ENCODE measurements at regions not wholly inside any gene's neighbourhood (a gene's known extent, or its start where the extent isn't known, plus 50 kb on each side); places are given as distances from the start of the nearest gene placed in this dataset.

- no peaks in the 10 kb centered on the region for H3K9me3 ChIP-seq (ENCODE audit: control insufficient read depth, insufficient read depth, low read length)
- no peak overlapping the region for H3K4me3 ChIP-seq (ENCODE audit: low read length)
- no peaks in the 10 kb centered on the region for H3F3A ChIP-seq (ENCODE audit: control insufficient read depth, insufficient read depth)
- no peaks in the 10 kb centered on the region for H3K79me2 ChIP-seq (ENCODE audit: control insufficient read depth, low read length)
- no peaks in the 10 kb centered on the region for H3K4me1 ChIP-seq (ENCODE audit: control insufficient read depth, low read length)
- H3K4me2 ChIP-seq (ENCODE audit: low read length): no peak overlapping the region
- TF ChIP-seq CTCF (IDR thresholded peaks at IDR 0.05; ENCODE audit: low read depth, low read length, poor library complexity, severe bottlenecking) (no peak), EZH2phosphoT487 (IDR thresholded peaks at IDR 0.05; ENCODE audit: borderline replicate concordance, low read length) (no peak)
- H3K9me2 ChIP-seq (replicated peaks; ENCODE audit: control insufficient read depth, low read length): no peaks in the 10 kb centered on the region
- H3K27me3 ChIP-seq (ENCODE audit: control insufficient read depth, low read length): no peaks in the 10 kb centered on the region
- no peak overlapping the region for H3K27ac ChIP-seq (ENCODE audit: low read depth, low read length)
- H3K36me3 ChIP-seq (ENCODE audit: control insufficient read depth, low read length): no peaks in the 10 kb centered on the region
- H4K20me1 ChIP-seq (ENCODE audit: control insufficient read depth, insufficient read depth, low read depth, low read length): no peaks in the 10 kb centered on the region
Measured at GRCh38 chr11:112615891-112616290, 345.3 kb upstream of the NCAM1 start.

- no peak overlapping the region for H3K27ac ChIP-seq (ENCODE audit: low read depth, low read length)
- H3K79me2 ChIP-seq (ENCODE audit: control insufficient read depth, low read length): no peaks in the 10 kb centered on the region
- H3K4me1 ChIP-seq (ENCODE audit: control insufficient read depth, low read length): no peaks in the 10 kb centered on the region
- H3K9me2 ChIP-seq (replicated peaks; ENCODE audit: control insufficient read depth, low read length): no peaks in the 10 kb centered on the region
- no peaks in the 10 kb centered on the region for H3K27me3 ChIP-seq (ENCODE audit: control insufficient read depth, low read length)
- H3K4me2 ChIP-seq (ENCODE audit: low read length): no peak overlapping the region
- H3K9me3 ChIP-seq (ENCODE audit: control insufficient read depth, insufficient read depth, low read length): no peaks in the 10 kb centered on the region
- H3F3A ChIP-seq (ENCODE audit: control insufficient read depth, insufficient read depth): no peaks in the 10 kb centered on the region
- no peaks in the 10 kb centered on the region for H4K20me1 ChIP-seq (ENCODE audit: control insufficient read depth, insufficient read depth, low read depth, low read length)
- TF ChIP-seq CTCF (IDR thresholded peaks at IDR 0.05; ENCODE audit: low read depth, low read length, poor library complexity, severe bottlenecking): no peak
- no peak for TF ChIP-seq EZH2phosphoT487 (IDR thresholded peaks at IDR 0.05; ENCODE audit: borderline replicate concordance, low read length)
- no peak overlapping the region for H3K4me3 ChIP-seq (ENCODE audit: low read length)
- no peaks in the 10 kb centered on the region for H3K36me3 ChIP-seq (ENCODE audit: control insufficient read depth, low read length)
Measured at GRCh38 chr11:112616327-112617097, 344.7 kb upstream of the NCAM1 start.

- Histone ChIP-seq H3K79me2 (ENCODE audit: control insufficient read depth, low read length) (no peaks in the 10 kb centered on the region), H3K27me3 (ENCODE audit: control insufficient read depth, low read length) (no peaks in the 10 kb centered on the region), H3F3A (ENCODE audit: control insufficient read depth, insufficient read depth) (no peaks in the 10 kb centered on the region), H3K9me3 (ENCODE audit: control insufficient read depth, insufficient read depth, low read length) (no peaks in the 10 kb centered on the region), H3K4me3 (ENCODE audit: low read length) (no peak overlapping the region), H3K27ac (ENCODE audit: low read depth, low read length) (no peak overlapping the region), H3K4me2 (ENCODE audit: low read length) (no peak overlapping the region), H4K20me1 (ENCODE audit: control insufficient read depth, insufficient read depth, low read depth, low read length) (no peaks in the 10 kb centered on the region), H3K4me1 (ENCODE audit: control insufficient read depth, low read length) (no peaks in the 10 kb centered on the region), H3K36me3 (ENCODE audit: control insufficient read depth, low read length) (no peaks in the 10 kb centered on the region), H3K9me2 (replicated peaks; ENCODE audit: control insufficient read depth, low read length) (no peaks in the 10 kb centered on the region)
- no peak for TF ChIP-seq CTCF (IDR thresholded peaks at IDR 0.05; ENCODE audit: low read depth, low read length, poor library complexity, severe bottlenecking)
- no peak for TF ChIP-seq EZH2phosphoT487 (IDR thresholded peaks at IDR 0.05; ENCODE audit: borderline replicate concordance, low read length)
Measured at GRCh38 chr11:112617098-112617425, 344.2 kb upstream of the NCAM1 start.

Data from DOHH2 (cell line).